Lower lobe of right lung (tissue), 2 donors: ENCODE measurements at regions not wholly inside any gene's neighbourhood (a gene's known extent, or its start where the extent isn't known, plus 50 kb on each side); places are given as distances from the start of the nearest gene placed in this dataset.

Experiments used
- ATAC-seq, 2 donors: fragments of 200-7000 bp; cut with Tn5 transposase; one replicate each; pipeline ENCODE4 v1.9.1; 2020 to 2022; ENCODE audit warnings: mild to moderate bottlenecking in 2 of 2, moderate library complexity in 2 of 2
- DNase-seq: peaks from one replicate; pipeline ENCODE4 v3.0.0-alpha.2; 2020
- H3K27ac ChIP-seq: fragments of 200-600 bp; one replicate; pipeline ENCODE4 v1.8.0; 2022
- H3K27me3 ChIP-seq: fragments of 200-600 bp; one replicate; pipeline ENCODE4 v1.8.0; 2022; ENCODE audit warnings: low read depth
- H3K36me3 ChIP-seq: fragments of 200-600 bp; one replicate; pipeline ENCODE4 v1.8.0; 2022; ENCODE audit warnings: mild to moderate bottlenecking
- H3K4me1 ChIP-seq: fragments of 200-600 bp; one replicate; pipeline ENCODE4 v1.8.0; 2022
- H3K4me3 ChIP-seq: fragments of 200-600 bp; one replicate; pipeline ENCODE4 v1.8.0; 2022; ENCODE audit warnings: mild to moderate bottlenecking
- H3K9me3 ChIP-seq: fragments of 200-600 bp; one replicate; pipeline ENCODE4 v1.8.0; 2022
- CTCF ChIP-seq: fragments of 200-600 bp; IDR thresholded peaks from one replicate; pipeline ENCODE4 v1.8.0; 2022; ENCODE audit warnings: antibody characterized with exemption, mild to moderate bottlenecking
- intact Hi-C: fragments of 100-400 bp; cut with DNase I; formaldehyde crosslinking; loops from one replicate; pipeline ENCODE4 v1.11.0; 2022
- donor health status: DM: no; HTN: yes; CAD: no; lungs with severe emphysema.

- ATAC-seq (no peak), DNase-seq (no peak)
- Histone ChIP-seq H3K9me3 (no peaks in the 10 kb centered on the region), H3K27ac (no peak overlapping the region), H3K27me3 (no peaks in the 10 kb centered on the region), H3K4me1 (no peaks in the 10 kb centered on the region), H3K4me3 (no peak overlapping the region), H3K36me3 (no peaks in the 10 kb centered on the region)
- no peak for TF ChIP-seq CTCF
- intact Hi-C loops: no loop called here
These were observed 409.2 kb downstream of the CETN3 start for GRCh38 chr5:90000351-90000750.

- DNase-seq (no peak), ATAC-seq (no peak)
- Histone ChIP-seq H3K27ac (no peak overlapping the region), H3K36me3 (no peaks in the 10 kb centered on the region), H3K27me3 (no peaks in the 10 kb centered on the region), H3K4me1 (no peaks in the 10 kb centered on the region), H3K4me3 (no peak overlapping the region), H3K9me3 (no peaks in the 10 kb centered on the region)
- intact Hi-C loops: no loop called here
- no peak for TF ChIP-seq CTCF
These were observed 410.8 kb downstream of the CETN3 start for GRCh38 chr5:89998519-89999305.

GRCh38 chr5:89996890-89997289 lies 412.7 kb downstream of the CETN3 start:
- DNase-seq (no peak), ATAC-seq (no peak)
- Histone ChIP-seq H3K9me3 (no peaks in the 10 kb centered on the region), H3K4me1 (no peaks in the 10 kb centered on the region), H3K36me3 (no peaks in the 10 kb centered on the region), H3K27me3 (no peaks in the 10 kb centered on the region), H3K4me3 (no peak overlapping the region), H3K27ac (no peak overlapping the region)
- intact Hi-C loops: no loop called here
- no peak for TF ChIP-seq CTCF

DNA sequence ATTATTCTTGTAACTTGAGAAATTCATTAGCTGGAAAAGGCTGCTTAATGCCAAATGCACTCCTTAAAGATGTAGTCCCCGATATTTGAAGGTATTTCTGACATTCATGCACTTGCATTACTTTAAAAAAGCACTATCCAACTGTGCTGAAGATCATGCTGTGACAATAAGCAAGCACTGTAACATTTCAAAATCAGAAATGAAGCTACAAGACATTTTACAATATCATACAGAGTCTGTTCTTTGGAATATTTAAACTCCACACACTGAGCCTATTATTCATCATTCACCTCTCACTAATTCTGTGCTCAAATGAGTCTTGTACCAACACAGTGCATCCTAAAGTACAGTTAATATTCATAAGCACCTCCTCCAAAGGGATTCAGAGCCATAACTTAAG lies 413.2 kb downstream of the CETN3 start:
- H3K27me3 ChIP-seq: no peaks in the 10 kb centered on the region
- no peak overlapping the region for H3K4me3 ChIP-seq
- no peak for ATAC-seq
- no peaks in the 10 kb centered on the region for H3K9me3 ChIP-seq
- intact Hi-C loops: no loop called here
- no peaks in the 10 kb centered on the region for H3K4me1 ChIP-seq
- no peak overlapping the region for H3K27ac ChIP-seq
- TF ChIP-seq CTCF: no peak
- no peak for DNase-seq
- no peaks in the 10 kb centered on the region for H3K36me3 ChIP-seq

DNA sequence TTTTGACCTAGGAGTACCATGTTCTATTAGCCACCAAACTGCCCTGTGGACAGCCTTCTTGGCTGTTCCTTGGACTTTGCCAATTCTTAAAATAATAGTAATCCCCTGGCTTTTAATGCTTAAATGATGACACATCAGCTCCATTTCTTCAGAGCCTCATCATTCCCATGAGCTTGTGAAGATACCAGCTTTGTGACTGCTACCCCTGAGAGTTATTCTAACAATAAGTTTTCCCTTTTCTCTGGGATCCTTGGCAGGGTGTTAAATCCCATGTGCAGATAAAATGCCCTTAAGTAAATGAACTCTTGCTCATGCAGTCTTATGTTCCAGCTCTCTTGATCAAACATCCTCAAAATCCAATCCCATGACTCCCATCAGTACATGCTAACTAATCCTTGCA lies 415.3 kb downstream of the CETN3 start:
- intact Hi-C loops: no loop called here
- H3K36me3 ChIP-seq: no peaks in the 10 kb centered on the region
- DNase-seq (no peak), ATAC-seq (no peak)
- H3K4me1 ChIP-seq: no peaks in the 10 kb centered on the region
- H3K27me3 ChIP-seq: no peaks in the 10 kb centered on the region
- H3K4me3 ChIP-seq: no peak overlapping the region
- H3K27ac ChIP-seq: no peak overlapping the region
- TF ChIP-seq CTCF: no peak
- H3K9me3 ChIP-seq: no peaks in the 10 kb centered on the region
